GM23248 (cell line): ENCODE measurements at regions not wholly inside any gene's neighbourhood (a gene's known extent, or its start where the extent isn't known, plus 50 kb on each side); places are given as distances from the start of the nearest gene placed in this dataset.

ENCODE experiments used
- DNase-seq: peaks from one replicate; pipeline ENCODE4 v3.0.0-alpha.2; 2015
- H2AFZ ChIP-seq: fragments of 200-600 bp; sonication (generic); 2 replicates; pipeline ENCODE4 v1.6.1; 2016; ENCODE audit warnings: antibody characterized with exemption
- H3F3A ChIP-seq: fragments of 200-600 bp; sonication (generic); 2 replicates; pipeline ENCODE4 v1.6.1; 2016; ENCODE audit warnings: mild to moderate bottlenecking, antibody characterized with exemption, mixed run types; ENCODE audit not compliant: insufficient read depth
- H3K27ac ChIP-seq: fragments of 200-600 bp; sonication (generic); 2 replicates; pipeline ENCODE4 v1.5.1; 2016; ENCODE audit warnings: mild to moderate bottlenecking
- H3K27me3 ChIP-seq: fragments of 200-600 bp; sonication (generic); replicated peaks from 2 replicates; pipeline ENCODE4 v1.6.1; 2016; ENCODE audit warnings: mild to moderate bottlenecking; ENCODE audit not compliant: insufficient read depth
- H3K36me3 ChIP-seq: fragments of 200-600 bp; sonication (generic); 2 replicates; pipeline ENCODE4 v1.6.1; 2016; ENCODE audit warnings: low read depth, mild to moderate bottlenecking
- H3K4me1 ChIP-seq: fragments of 200-600 bp; sonication (generic); 2 replicates; pipeline ENCODE4 v1.6.1; 2016; ENCODE audit warnings: mild to moderate bottlenecking; ENCODE audit not compliant: insufficient read depth
- H3K4me2 ChIP-seq: fragments of 200-600 bp; sonication (generic); one replicate; pipeline ENCODE4 v1.6.1; 2016; ENCODE audit warnings: mild to moderate bottlenecking; ENCODE audit not compliant: unreplicated experiment
- H3K4me3 ChIP-seq: fragments of 200-600 bp; sonication (generic); 2 replicates; pipeline ENCODE4 v1.5.1; 2016; ENCODE audit warnings: mild to moderate bottlenecking
- H3K79me2 ChIP-seq: fragments of 200-600 bp; sonication (generic); 2 replicates; pipeline ENCODE4 v1.6.1; 2016; ENCODE audit warnings: mild to moderate bottlenecking; ENCODE audit not compliant: insufficient read depth
- H3K9ac ChIP-seq: fragments of 200-600 bp; sonication (generic); 2 replicates; pipeline ENCODE4 v1.6.1; 2016; ENCODE audit warnings: mild to moderate bottlenecking
- H3K9me2 ChIP-seq: fragments of 200-600 bp; sonication (generic); 2 replicates; pipeline ENCODE4 v1.6.1; 2016; ENCODE audit warnings: mixed run types, mild to moderate bottlenecking, moderate library complexity; ENCODE audit not compliant: insufficient read depth
- H3K9me3 ChIP-seq: fragments of 200-600 bp; sonication (generic); one replicate; pipeline ENCODE4 v1.6.1; 2017; ENCODE audit warnings: low read depth
- H4K20me1 ChIP-seq: fragments of 200-600 bp; sonication (generic); 2 replicates; pipeline ENCODE4 v1.6.0; 2016; ENCODE audit not compliant: insufficient read depth
- EZH2 ChIP-seq: fragments of 200-600 bp; sonication (generic); IDR thresholded peaks from 2 replicates; pipeline ENCODE4 v1.6.1; 2018; ENCODE audit warnings: antibody characterized with exemption, mild to moderate bottlenecking; ENCODE audit not compliant: insufficient read depth, poor library complexity, severe bottlenecking
- EZH2phosphoT487 ChIP-seq: fragments of 200-600 bp; sonication (generic); IDR thresholded peaks from 2 replicates; pipeline ENCODE4 v1.6.1; 2018; ENCODE audit warnings: antibody characterized with exemption, moderate library complexity, mild to moderate bottlenecking, low read depth; ENCODE audit not compliant: insufficient read depth
- WGBS, 2 experiments: methylation state at CpG; one replicate each; pipeline ENCODE4 v1.1.6; 2015 to 2017; ENCODE audit warnings: low lambda C conversion rate in 2 of 2, low coverage in 1 of 2; ENCODE audit errors: missing lambda C conversion rate in 2 of 2; 5-methylcytosine and 5-hydroxymethylcytosine counted together
- in situ Hi-C: fragments of 300-500 bp; cut with MboI; formaldehyde crosslinking; loops from 2 replicates; pipeline ENCODE4 v1.15.0; 2020

- WGBS, 2 experiments, result 77 to 78% methylated on average over 5 of the region's 5 CpGs
- H3K9ac ChIP-seq, result no peak overlapping the region
- H3K27me3 ChIP-seq, result peaks cover 5% of the 10 kb centered on the region; the same call in 1 of the 2 replicates
- H3F3A ChIP-seq, result no peaks in the 10 kb centered on the region
- no peaks in the 10 kb centered on the region for H3K4me1 ChIP-seq
- no peak overlapping the region for H3K27ac ChIP-seq
- no peaks in the 10 kb centered on the region for H3K9me3 ChIP-seq
- in situ Hi-C loops, result no loop called here
- no peak overlapping the region for H2AFZ ChIP-seq
- no peak overlapping the region for H3K4me2 ChIP-seq
- DNase-seq, result no peak
- no peaks in the 10 kb centered on the region for H3K36me3 ChIP-seq
- TF ChIP-seq EZH2 (no peak), EZH2phosphoT487 (no peak)
- no peaks in the 10 kb centered on the region for H3K79me2 ChIP-seq
- no peaks in the 10 kb centered on the region for H4K20me1 ChIP-seq
- no peaks in the 10 kb centered on the region for H3K9me2 ChIP-seq
- no peak overlapping the region for H3K4me3 ChIP-seq
Measured at GRCh38 chr2:204268458-204268857, 276.8 kb upstream of the PARD3B start.

- Histone ChIP-seq H3K9me2 (no peaks in the 10 kb centered on the region), H3K79me2 (no peaks in the 10 kb centered on the region), H3K36me3 (no peaks in the 10 kb centered on the region), H3K9me3 (no peaks in the 10 kb centered on the region), H2AFZ (no peak overlapping the region), H3F3A (no peaks in the 10 kb centered on the region), H3K4me1 (no peaks in the 10 kb centered on the region), H3K27ac (no peak overlapping the region), H4K20me1 (no peaks in the 10 kb centered on the region), H3K4me2 (no peak overlapping the region), H3K27me3 (peaks cover 10% of the 10 kb centered on the region; the same call in 1 of the 2 replicates), H3K4me3 (no peak overlapping the region), H3K9ac (no peak overlapping the region)
- in situ Hi-C loops, result no loop called here
- WGBS, 2 experiments, result 70 to 89% methylated on average over 3 of the region's 3 CpGs
- no peak for TF ChIP-seq EZH2phosphoT487
- TF ChIP-seq EZH2, result no peak
- no peak for DNase-seq
Measured at GRCh38 chr2:204268971-204269370, 276.3 kb upstream of the PARD3B start.

GRCh38 chr2:204272089-204272488, 273.2 kb upstream of the PARD3B start:
- no peaks in the 10 kb centered on the region for H3K9me2 ChIP-seq
- TF ChIP-seq EZH2phosphoT487 (no peak), EZH2 (no peak)
- no peaks in the 10 kb centered on the region for H4K20me1 ChIP-seq
- no peak overlapping the region for H2AFZ ChIP-seq
- WGBS, 2 experiments, result 32 to 39% methylated on average over 3 of the region's 3 CpGs
- H3K27ac ChIP-seq, result no peak overlapping the region
- H3K36me3 ChIP-seq, result no peaks in the 10 kb centered on the region
- H3K9ac ChIP-seq, result no peak overlapping the region
- no peaks in the 10 kb centered on the region for H3F3A ChIP-seq
- H3K9me3 ChIP-seq, result no peaks in the 10 kb centered on the region
- no peak overlapping the region for H3K4me2 ChIP-seq
- no peak overlapping the region for H3K4me3 ChIP-seq
- H3K79me2 ChIP-seq, result no peaks in the 10 kb centered on the region
- no peaks in the 10 kb centered on the region for H3K4me1 ChIP-seq
- in situ Hi-C loops, result no loop called here
- peaks cover 10% of the 10 kb centered on the region; the same call in 1 of the 2 replicates for H3K27me3 ChIP-seq
- DNase-seq, result no peak

- Histone ChIP-seq H3K9ac (no peak overlapping the region), H3K4me2 (no peak overlapping the region), H3K27me3 (peaks cover 10% of the 10 kb centered on the region; the same call in 1 of the 2 replicates), H3K27ac (no peak overlapping the region), H3K4me1 (no peaks in the 10 kb centered on the region), H3K4me3 (no peak overlapping the region), H4K20me1 (no peaks in the 10 kb centered on the region), H3K9me3 (no peaks in the 10 kb centered on the region), H3K36me3 (no peaks in the 10 kb centered on the region), H3K79me2 (no peaks in the 10 kb centered on the region), H3F3A (no peaks in the 10 kb centered on the region), H3K9me2 (no peaks in the 10 kb centered on the region), H2AFZ (no peak overlapping the region)
- TF ChIP-seq EZH2 (no peak), EZH2phosphoT487 (no peak)
- in situ Hi-C loops, result no loop called here
- DNase-seq, result no peak
- WGBS, 2 experiments, result 3 to 8% methylated on average over 2 of the region's 2 CpGs
Measured at GRCh38 chr2:204272610-204273287, 272.5 kb upstream of the PARD3B start.

GRCh38 chr2:204274429-204274828, 270.8 kb upstream of the PARD3B start:
- in situ Hi-C loops, result no loop called here
- TF ChIP-seq EZH2, result no peak
- no peak for TF ChIP-seq EZH2phosphoT487
- H3K4me1 ChIP-seq, result no peaks in the 10 kb centered on the region
- H3K79me2 ChIP-seq, result no peaks in the 10 kb centered on the region
- H3K27ac ChIP-seq, result no peak overlapping the region
- no peaks in the 10 kb centered on the region for H3K9me3 ChIP-seq
- no peak overlapping the region for H3K9ac ChIP-seq
- H2AFZ ChIP-seq, result no peak overlapping the region
- DNase-seq, result no peak
- no peak overlapping the region for H3K4me2 ChIP-seq
- H3K9me2 ChIP-seq, result no peaks in the 10 kb centered on the region
- no peaks in the 10 kb centered on the region for H4K20me1 ChIP-seq
- H3K27me3 ChIP-seq, result peaks cover 10% of the 10 kb centered on the region; the same call in 1 of the 2 replicates
- H3F3A ChIP-seq, result no peaks in the 10 kb centered on the region
- H3K36me3 ChIP-seq, result no peaks in the 10 kb centered on the region
- WGBS, 2 experiments, result 82 to 83% methylated on average over 2 of the region's 2 CpGs
- no peak overlapping the region for H3K4me3 ChIP-seq
